ENCODE measurements at regions not wholly inside any gene's neighbourhood (a gene's known extent, or its start where the extent isn't known, plus 50 kb on each side); places are given as distances from the start of the nearest gene placed in this dataset.

DNA sequence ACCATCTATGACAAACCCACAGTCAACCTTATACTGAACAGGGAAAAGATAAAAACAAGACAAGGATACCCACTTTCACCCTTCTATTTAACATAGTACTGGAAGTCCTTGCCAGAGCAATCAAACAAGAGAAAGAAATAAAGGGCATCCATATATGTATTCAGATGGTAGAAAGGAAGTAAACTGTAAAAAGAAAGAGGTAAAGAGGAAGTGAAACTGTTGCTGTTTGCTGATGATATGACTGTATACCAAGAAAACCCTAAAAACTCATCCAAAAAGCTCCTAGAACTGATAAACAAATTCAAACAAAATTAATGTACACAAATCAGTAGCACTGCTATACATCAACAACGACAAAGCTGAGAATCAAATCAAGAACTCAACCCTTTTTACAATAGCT is 538.7 kb upstream of the PABPC4L start:
- no peaks in the 10 kb centered on the region for H3K4me1 ChIP-seq
- WGBS, 2 donors: 63 to 73% methylated on average over 1 of the region's 1 CpG
- no peaks in the 10 kb centered on the region for H3K9me3 ChIP-seq
- no peak overlapping the region for H3K27ac ChIP-seq
- DNase-seq: no peak
- TF ChIP-seq, protein P1, sequence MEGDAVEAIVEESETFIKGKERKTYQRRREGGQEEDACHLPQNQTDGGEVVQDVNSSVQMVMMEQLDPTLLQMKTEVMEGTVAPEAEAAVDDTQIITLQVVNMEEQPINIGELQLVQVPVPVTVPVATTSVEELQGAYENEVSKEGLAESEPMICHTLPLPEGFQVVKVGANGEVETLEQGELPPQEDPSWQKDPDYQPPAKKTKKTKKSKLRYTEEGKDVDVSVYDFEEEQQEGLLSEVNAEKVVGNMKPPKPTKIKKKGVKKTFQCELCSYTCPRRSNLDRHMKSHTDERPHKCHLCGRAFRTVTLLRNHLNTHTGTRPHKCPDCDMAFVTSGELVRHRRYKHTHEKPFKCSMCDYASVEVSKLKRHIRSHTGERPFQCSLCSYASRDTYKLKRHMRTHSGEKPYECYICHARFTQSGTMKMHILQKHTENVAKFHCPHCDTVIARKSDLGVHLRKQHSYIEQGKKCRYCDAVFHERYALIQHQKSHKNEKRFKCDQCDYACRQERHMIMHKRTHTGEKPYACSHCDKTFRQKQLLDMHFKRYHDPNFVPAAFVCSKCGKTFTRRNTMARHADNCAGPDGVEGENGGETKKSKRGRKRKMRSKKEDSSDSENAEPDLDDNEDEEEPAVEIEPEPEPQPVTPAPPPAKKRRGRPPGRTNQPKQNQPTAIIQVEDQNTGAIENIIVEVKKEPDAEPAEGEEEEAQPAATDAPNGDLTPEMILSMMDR (IDR thresholded peaks at IDR 0.05): no peak
- no peaks in the 10 kb centered on the region for H3K36me3 ChIP-seq
- no peaks in the 10 kb centered on the region for H3K27me3 ChIP-seq
- no peak for ATAC-seq
- no peak for FAIRE-seq
- intact Hi-C loops (cut with DNase I): no loop called here
- no peak overlapping the region for H3K4me3 ChIP-seq

DNA sequence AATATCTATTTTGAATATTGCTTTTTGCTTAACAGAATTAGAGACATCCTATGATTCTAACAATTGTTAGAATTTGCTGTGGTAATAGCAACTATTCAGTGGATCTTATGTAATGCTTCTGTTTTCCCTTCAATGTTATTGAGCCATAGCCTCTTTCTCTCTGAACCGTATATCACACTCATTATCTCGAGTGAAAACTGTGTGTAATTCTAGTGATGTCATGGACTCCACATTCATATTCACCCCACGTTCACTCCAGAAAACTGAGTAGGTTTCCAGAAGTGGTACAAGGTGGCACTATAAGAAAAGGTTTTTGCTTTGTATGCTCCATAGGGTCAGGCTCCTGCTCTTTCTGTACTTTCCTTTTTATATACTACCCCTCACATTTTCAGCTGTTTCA is 534.3 kb upstream of the PABPC4L start:
- intact Hi-C loops (cut with DNase I): no loop called here
- Histone ChIP-seq H3K9me3 (no peaks in the 10 kb centered on the region), H3K36me3 (no peaks in the 10 kb centered on the region), H3K27me3 (no peaks in the 10 kb centered on the region), H3K27ac (no peak overlapping the region), H3K4me3 (no peak overlapping the region), H3K4me1 (no peaks in the 10 kb centered on the region)
- ATAC-seq: no peak
- WGBS, 2 donors: 54 to 72% methylated on average over 3 of the region's 3 CpGs
- DNase-seq: no peak
- TF ChIP-seq, protein P1 (IDR thresholded peaks at IDR 0.05): no peak
- no peak for FAIRE-seq

DNA sequence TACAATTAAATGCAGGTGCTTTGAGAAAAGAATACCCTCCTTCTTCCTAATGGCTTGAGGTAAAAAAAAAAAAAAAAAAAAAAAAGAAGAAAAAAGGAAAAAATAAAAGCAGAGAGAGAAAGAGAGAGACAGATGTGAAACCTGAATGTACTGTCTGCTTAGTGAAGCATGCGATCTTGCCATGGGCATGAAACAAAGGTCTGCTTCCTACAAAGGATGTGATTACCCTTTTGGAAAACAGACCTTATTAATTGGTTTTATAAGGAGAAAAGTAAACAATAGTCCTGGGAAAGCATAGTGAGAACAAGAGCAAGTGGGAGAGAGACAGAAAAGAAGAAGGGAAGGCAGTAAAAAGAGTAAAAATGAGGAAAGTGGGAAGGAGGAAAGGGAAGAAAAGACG is 526.1 kb upstream of the PABPC4L start:
- TF ChIP-seq, protein P1 (IDR thresholded peaks at IDR 0.05): no peak
- H3K27ac ChIP-seq: no peak overlapping the region
- H3K36me3 ChIP-seq: no peaks in the 10 kb centered on the region
- DNase-seq (no peak), FAIRE-seq (no peak), ATAC-seq (no peak)
- 68 to 89% methylated on average over 2 of the region's 2 CpGs for WGBS, 2 donors
- no peak overlapping the region for H3K4me3 ChIP-seq
- H3K9me3 ChIP-seq: no peaks in the 10 kb centered on the region
- H3K4me1 ChIP-seq: no peaks in the 10 kb centered on the region
- intact Hi-C loops (cut with DNase I): no loop called here
- H3K27me3 ChIP-seq: no peaks in the 10 kb centered on the region

DNA sequence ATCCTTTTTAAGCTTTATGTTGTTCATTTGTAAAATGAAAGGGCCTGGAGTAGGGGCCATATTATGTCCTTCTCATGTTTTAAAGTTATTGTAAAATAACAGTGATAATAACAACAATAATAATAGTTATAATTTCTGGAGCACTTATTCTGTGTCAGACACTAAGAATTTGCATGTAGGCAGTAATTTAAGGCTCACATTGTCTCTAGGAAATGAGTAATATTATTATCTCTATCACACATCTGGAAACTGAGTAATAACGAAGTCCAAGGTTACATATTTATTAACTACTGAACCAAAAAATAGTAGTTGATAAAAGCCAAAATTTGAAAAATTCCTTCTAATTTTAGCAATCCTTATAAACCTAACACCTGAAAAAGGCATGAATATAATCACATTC is 520.7 kb upstream of the PABPC4L start:
- no peak for DNase-seq
- no peak for FAIRE-seq
- Histone ChIP-seq H3K4me3 (no peak overlapping the region), H3K9me3 (no peaks in the 10 kb centered on the region), H3K27me3 (no peaks in the 10 kb centered on the region), H3K27ac (no peak overlapping the region), H3K4me1 (no peaks in the 10 kb centered on the region), H3K36me3 (no peaks in the 10 kb centered on the region)
- TF ChIP-seq, protein P1 (IDR thresholded peaks at IDR 0.05): no peak
- no peak for ATAC-seq
- intact Hi-C loops (cut with DNase I): no loop called here
- 63 to 74% methylated on average over 1 of the region's 1 CpG for WGBS, 2 donors

DNA sequence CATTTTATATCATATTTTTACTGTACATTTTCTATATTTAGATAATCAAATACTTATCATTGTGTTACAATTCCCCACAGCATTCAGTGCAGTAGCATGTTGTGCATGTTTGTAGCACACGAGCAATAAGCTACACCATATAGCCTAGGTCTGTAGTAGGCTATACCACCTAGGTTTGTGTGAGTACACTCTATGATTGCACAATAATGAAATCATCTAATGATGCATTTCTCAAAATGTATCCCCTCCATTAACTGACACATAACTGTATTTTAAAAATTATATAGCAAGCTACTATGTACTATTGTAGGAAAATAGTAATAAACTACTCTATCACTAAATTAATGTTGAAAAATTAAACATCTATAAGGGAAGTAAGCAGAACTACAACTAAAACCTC is 518.4 kb upstream of the PABPC4L start:
- H3K36me3 ChIP-seq: no peaks in the 10 kb centered on the region
- WGBS, 2 donors: 83 to 97% methylated on average over 1 of the region's 1 CpG
- FAIRE-seq (no peak), DNase-seq (no peak), ATAC-seq (no peak)
- H3K9me3 ChIP-seq: no peaks in the 10 kb centered on the region
- no peak overlapping the region for H3K27ac ChIP-seq
- TF ChIP-seq, protein P1 (IDR thresholded peaks at IDR 0.05): no peak
- H3K27me3 ChIP-seq: no peaks in the 10 kb centered on the region
- no peaks in the 10 kb centered on the region for H3K4me1 ChIP-seq
- no peak overlapping the region for H3K4me3 ChIP-seq
- intact Hi-C loops (cut with DNase I): no loop called here

All from pancreas (tissue), 10 donors.